ENCODE measurements at regions not wholly inside any gene's neighbourhood (a gene's known extent, or its start where the extent isn't known, plus 50 kb on each side); places are given as distances from the start of the nearest gene placed in this dataset.
"Not testable (repeated sequence)": the region's sequence is repeated elsewhere in the genome, so short reads cannot be mapped to it uniquely, and the experiment has no call there.

GRCh38 chr1:203401199-203401877, 50.4 kb upstream of the FMOD start:
- DNase-seq (ENCODE audit: low read depth): no peak

GRCh38 chr1:203402152-203402551, 51.2 kb upstream of the FMOD start:
- no peak for DNase-seq (ENCODE audit: low read depth)

GRCh38 chr1:203402629-203403337, 51.9 kb upstream of the FMOD start:
- peak; percentile 45 for DNase-seq (ENCODE audit: low read depth)

GRCh38 chr1:203403586-203403985, 52.7 kb upstream of the FMOD start:
- no peak for DNase-seq (ENCODE audit: low read depth)

GRCh38 chr1:203404546-203404945, 53.6 kb upstream of the FMOD start:
- DNase-seq (ENCODE audit: low read depth): no peak

GRCh38 chr1:203405703-203406438, 54.9 kb upstream of the FMOD start:
- DNase-seq (ENCODE audit: low read depth): no peak

GRCh38 chr1:203406446-203407045, 55.6 kb upstream of the FMOD start:
- DNase-seq (ENCODE audit: low read depth): no peak

GRCh38 chr1:203407296-203407695, 56.4 kb upstream of the FMOD start:
- no peak for DNase-seq (ENCODE audit: low read depth)

- DNase-seq (ENCODE audit: low read depth): peak; percentile 60
These were observed 57.9 kb upstream of the FMOD start for GRCh38 chr1:203408486-203409481.

GRCh38 chr1:203410182-203410900, 59.4 kb upstream of the FMOD start:
- no peak for DNase-seq (ENCODE audit: low read depth)

- DNase-seq (ENCODE audit: low read depth): not testable (repeated sequence)
These were observed 60.5 kb upstream of the FMOD start for GRCh38 chr1:203411431-203411830.

GRCh38 chr1:203419558-203419957, 56.0 kb upstream of the PRELP start:
- no peak for DNase-seq (ENCODE audit: low read depth)

GRCh38 chr1:203420263-203420662, 55.3 kb upstream of the PRELP start:
- DNase-seq (ENCODE audit: low read depth): no peak

- DNase-seq (ENCODE audit: low read depth): no peak
These were observed 54.4 kb upstream of the PRELP start for GRCh38 chr1:203421246-203421645.

GRCh38 chr1:203422116-203422515, 53.5 kb upstream of the PRELP start:
- DNase-seq (ENCODE audit: low read depth): no peak

GRCh38 chr1:203422656-203423055, 53.0 kb upstream of the PRELP start:
- peak; percentile 6 for DNase-seq (ENCODE audit: low read depth)

GRCh38 chr1:203424285-203424684, 51.3 kb upstream of the PRELP start:
- DNase-seq (ENCODE audit: low read depth): no peak

GRCh38 chr1:203424861-203425662, 50.5 kb upstream of the PRELP start:
- no peak for DNase-seq (ENCODE audit: low read depth)

GRCh38 chr1:203425663-203425975, 50.0 kb upstream of the PRELP start:
- DNase-seq (ENCODE audit: low read depth): peak; percentile 15

Data from HT1080 (cell line).